SK-N-SH (cell line): ENCODE measurements at regions not wholly inside any gene's neighbourhood (a gene's known extent, or its start where the extent isn't known, plus 50 kb on each side); places are given as distances from the start of the nearest gene placed in this dataset.
"Not testable (repeated sequence)": the region's sequence is repeated elsewhere in the genome, so short reads cannot be mapped to it uniquely, and the experiment has no call there.

Source experiments
- CTCF ChIA-PET: fragments of 300-600, 350-600 bp; formaldehyde crosslinking; extraction: SDS; loops from one replicate; lab custom pipeline; 2021; lab: Yijun Ruan, JAX
- POLR2A ChIA-PET: fragments of 350-600 bp; sonication (Branson Sonifier 250); formaldehyde crosslinking; extraction: SDS; loops from one replicate; lab custom pipeline; 2020; ENCODE audit warnings: antibody characterized with exemption, inconsistent platforms; lab: Yijun Ruan, JAX
- DNase-seq: peaks from one replicate; pipeline ENCODE4 v3.0.0; 2012
- H2AFZ ChIP-seq: fragments of 200-600 bp; sonication (generic); 2 replicates; pipeline ENCODE4 v1.8.1; 2016; ENCODE audit warnings: antibody characterized with exemption, mild to moderate bottlenecking, low read depth
- H3F3A ChIP-seq: fragments of 200-600 bp; sonication (generic); replicated peaks from 2 replicates; pipeline ENCODE3; 2016; ENCODE audit warnings: antibody characterized with exemption, mild to moderate bottlenecking; ENCODE audit not compliant: insufficient read depth
- H3K27ac ChIP-seq, 2 experiments: fragments of 200-500 bp in 1 of 2; fragments of 200-600 bp in 1 of 2; sonication (Bioruptor generic) in 1 of 2; sonication (generic), shearing (Covaris generic) in 1 of 2; 2 replicates each; pipeline versions ENCODE4 v1.5.1 to v1.6.1; 2014 to 2016; ENCODE audit warnings: low read depth in 2 of 2, inconsistent platforms in 1 of 2, low read length in 1 of 2, mild to moderate bottlenecking in 1 of 2, mixed read lengths in 1 of 2
- H3K27me3 ChIP-seq: fragments of 200-600 bp; sonication (generic), shearing (Covaris generic); 2 replicates; pipeline ENCODE4 v1.6.1; 2016; ENCODE audit warnings: mixed run types; ENCODE audit not compliant: insufficient read depth
- H3K36me3 ChIP-seq, 2 experiments: fragments of 200-500 bp in 1 of 2; fragments of 200-600 bp in 1 of 2; sonication (Bioruptor generic) in 1 of 2; sonication (generic) in 1 of 2; replicated peaks in 1 of 2; 2 replicates each; pipeline versions ENCODE3 to v1.5.1; 2014 to 2016; ENCODE audit warnings: low read length in 1 of 2, mild to moderate bottlenecking in 1 of 2; ENCODE audit not compliant: insufficient read depth in 2 of 2, control insufficient read depth in 1 of 2
- H3K4me1 ChIP-seq, 2 experiments: fragments of 200-500 bp in 1 of 2; fragments of 200-600 bp in 1 of 2; sonication (Bioruptor generic) in 1 of 2; sonication (generic), shearing (Covaris generic) in 1 of 2; 2 replicates each; pipeline versions ENCODE4 v1.5.1 to v1.6.1; 2014 to 2016; ENCODE audit warnings: low read depth in 1 of 2, low read length in 1 of 2, mixed run types in 1 of 2; ENCODE audit not compliant: insufficient read depth in 2 of 2, control insufficient read depth in 1 of 2
- H3K4me2 ChIP-seq: fragments of 200-600 bp; sonication (generic), shearing (Covaris generic); 2 replicates; pipeline ENCODE4 v1.6.1; 2017; ENCODE audit warnings: mixed run types
- H3K4me3 ChIP-seq, 2 experiments: fragments of 200-500 bp in 1 of 2; fragments of 200-600 bp in 1 of 2; sonication (Bioruptor generic) in 1 of 2; sonication (generic), shearing (Covaris generic) in 1 of 2; 2 replicates each; pipeline versions ENCODE4 v1.5.1 to v1.8.1; 2014 to 2016; ENCODE audit warnings: low read depth in 2 of 2, inconsistent platforms in 1 of 2, low read length in 1 of 2, mild to moderate bottlenecking in 1 of 2, mixed read lengths in 1 of 2, moderate library complexity in 1 of 2
- H3K79me2 ChIP-seq: fragments of 200-600 bp; sonication (generic); 2 replicates; pipeline ENCODE4 v1.8.1; 2017; ENCODE audit warnings: mild to moderate bottlenecking; ENCODE audit not compliant: insufficient read depth
- H3K9ac ChIP-seq: fragments of 200-600 bp; sonication (generic); 2 replicates; pipeline ENCODE4 v1.6.1; 2017; ENCODE audit warnings: mixed run types
- H3K9me2 ChIP-seq: fragments of 200-600 bp; sonication (generic); 2 replicates; pipeline ENCODE4 v1.6.1; 2017; ENCODE audit warnings: mixed run types
- H3K9me3 ChIP-seq: fragments of 200-600 bp; sonication (generic); 2 replicates; pipeline ENCODE4 v1.6.1; 2017; ENCODE audit warnings: mixed run types, mild to moderate bottlenecking, moderate library complexity
- H4K20me1 ChIP-seq: fragments of 200-600 bp; sonication (generic); 2 replicates; pipeline ENCODE4 v1.6.1; 2017; ENCODE audit warnings: mild to moderate bottlenecking, mixed run types; ENCODE audit not compliant: insufficient read depth
- CHD2 ChIP-seq: fragments of 150-350 bp; IDR thresholded peaks from 2 replicates; pipeline ENCODE4 v1.6.1; 2018; ENCODE audit warnings: low read length; ENCODE audit not compliant: partially characterized antibody
- ELF1 ChIP-seq: IDR thresholded peaks from 2 replicates; pipeline ENCODE4 v1.4.0; 2012
- EZH2phosphoT487 ChIP-seq: fragments of 200-600 bp; sonication (generic); IDR thresholded peaks from 2 replicates; pipeline ENCODE4 v1.6.1; 2017; ENCODE audit warnings: low read depth, mixed run types, mild to moderate bottlenecking, antibody characterized with exemption, moderate library complexity, borderline replicate concordance
- FOSL2 ChIP-seq: IDR thresholded peaks from 2 replicates; pipeline ENCODE4 v1.4.0; 2012; ENCODE audit warnings: low read depth, mild to moderate bottlenecking, moderate library complexity, borderline replicate concordance
- GATA2 ChIP-seq: sonication (generic); formaldehyde crosslinking; IDR thresholded peaks from 2 replicates; pipeline ENCODE4 v1.5.0; 2020; ENCODE audit warnings: mild to moderate bottlenecking, missing genetic modification reagents
- MEF2A ChIP-seq: IDR thresholded peaks from 2 replicates; pipeline ENCODE4 v1.4.0; 2012; ENCODE audit warnings: low read depth, borderline replicate concordance
- MXI1 ChIP-seq: IDR thresholded peaks from 2 replicates; pipeline ENCODE4 v1.6.1; 2012; ENCODE audit warnings: mild to moderate bottlenecking, low read depth, low read length, improper control_type of control experiment
- NRF1 ChIP-seq: IDR thresholded peaks from 2 replicates; pipeline ENCODE4 v1.6.1; 2012; ENCODE audit warnings: low read depth, mild to moderate bottlenecking, low read length
- PBX3 ChIP-seq: IDR thresholded peaks from 2 replicates; pipeline ENCODE4; 2012
- RAD21 ChIP-seq: IDR thresholded peaks from 2 replicates; pipeline ENCODE4 v1.6.1; 2012; ENCODE audit warnings: mild to moderate bottlenecking, low read length
- RCOR1 ChIP-seq: fragments of 150-350 bp; IDR thresholded peaks from 2 replicates; pipeline ENCODE4 v1.6.1; 2017; ENCODE audit warnings: antibody characterized with exemption, low read length
- RXRA ChIP-seq: IDR thresholded peaks from 2 replicates; pipeline ENCODE4 v1.4.0; 2012; ENCODE audit warnings: low read depth, mild to moderate bottlenecking, borderline replicate concordance
- SMC3 ChIP-seq: IDR thresholded peaks from 2 replicates; pipeline ENCODE4 v1.6.1; 2012; ENCODE audit warnings: low read depth, low read length, improper control_type of control experiment
- TCF12 ChIP-seq: IDR thresholded peaks from 2 replicates; pipeline ENCODE4 v1.4.0; 2012
- YY1 ChIP-seq: IDR thresholded peaks from 2 replicates; pipeline ENCODE4 v1.4.0; 2012; ENCODE audit warnings: low read depth, mild to moderate bottlenecking
- WGBS: methylation state at CpG from one replicate; pipeline ENCODE4 v1.1.6; 2017; ENCODE audit warnings: low lambda C conversion rate; 5-methylcytosine and 5-hydroxymethylcytosine counted together
- TF ChIP-seq, protein P1 (sequence below): IDR thresholded peaks from 2 replicates; pipeline ENCODE4 v1.4.0; 2012; ENCODE audit warnings: low read depth
- TF ChIP-seq, protein P2 (sequence below): fragments of 200-600 bp; sonication (generic); IDR thresholded peaks from 2 replicates; pipeline ENCODE4 v1.6.1; 2017; ENCODE audit warnings: antibody characterized with exemption, mild to moderate bottlenecking, moderate library complexity

- TF ChIP-seq PBX3: no peak
- TF ChIP-seq, protein P1, sequence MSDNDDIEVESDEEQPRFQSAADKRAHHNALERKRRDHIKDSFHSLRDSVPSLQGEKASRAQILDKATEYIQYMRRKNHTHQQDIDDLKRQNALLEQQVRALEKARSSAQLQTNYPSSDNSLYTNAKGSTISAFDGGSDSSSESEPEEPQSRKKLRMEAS: no peak
- no peak for TF ChIP-seq RCOR1
- TF ChIP-seq, protein P2, sequence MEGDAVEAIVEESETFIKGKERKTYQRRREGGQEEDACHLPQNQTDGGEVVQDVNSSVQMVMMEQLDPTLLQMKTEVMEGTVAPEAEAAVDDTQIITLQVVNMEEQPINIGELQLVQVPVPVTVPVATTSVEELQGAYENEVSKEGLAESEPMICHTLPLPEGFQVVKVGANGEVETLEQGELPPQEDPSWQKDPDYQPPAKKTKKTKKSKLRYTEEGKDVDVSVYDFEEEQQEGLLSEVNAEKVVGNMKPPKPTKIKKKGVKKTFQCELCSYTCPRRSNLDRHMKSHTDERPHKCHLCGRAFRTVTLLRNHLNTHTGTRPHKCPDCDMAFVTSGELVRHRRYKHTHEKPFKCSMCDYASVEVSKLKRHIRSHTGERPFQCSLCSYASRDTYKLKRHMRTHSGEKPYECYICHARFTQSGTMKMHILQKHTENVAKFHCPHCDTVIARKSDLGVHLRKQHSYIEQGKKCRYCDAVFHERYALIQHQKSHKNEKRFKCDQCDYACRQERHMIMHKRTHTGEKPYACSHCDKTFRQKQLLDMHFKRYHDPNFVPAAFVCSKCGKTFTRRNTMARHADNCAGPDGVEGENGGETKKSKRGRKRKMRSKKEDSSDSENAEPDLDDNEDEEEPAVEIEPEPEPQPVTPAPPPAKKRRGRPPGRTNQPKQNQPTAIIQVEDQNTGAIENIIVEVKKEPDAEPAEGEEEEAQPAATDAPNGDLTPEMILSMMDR: no peak
- TF ChIP-seq RXRA: no peak
- TF ChIP-seq EZH2phosphoT487: no peak
- no peak for TF ChIP-seq TCF12
- TF ChIP-seq GATA2 (CRISPR knock-in tag): no peak
Measured at GRCh38 chr1:198411240-198411639, 129.2 kb downstream of the ATP6V1G3 start (continued).

DNA sequence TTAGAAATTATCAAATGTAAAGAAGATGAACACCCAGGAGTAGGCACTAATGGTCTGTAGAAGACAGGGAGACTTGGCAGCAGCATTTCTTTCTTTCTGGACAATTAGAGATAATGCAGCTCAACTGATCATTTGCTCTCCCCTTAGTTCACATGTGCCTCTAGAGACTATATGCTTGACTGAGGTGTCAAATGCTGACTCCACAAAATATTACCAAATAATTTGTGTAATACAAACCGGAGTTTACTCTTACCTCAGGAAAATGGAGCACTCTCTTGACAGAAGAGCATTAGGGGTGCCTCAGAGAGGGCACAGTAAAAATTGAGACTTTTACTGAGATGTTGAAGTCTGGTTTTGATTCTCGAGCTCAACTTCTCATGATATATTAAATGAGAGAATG lies 131.8 kb downstream of the ATP6V1G3 start:
- TF ChIP-seq SMC3 (no peak), MEF2A (no peak), TCF12 (no peak), NRF1 (no peak), MXI1 (no peak), CHD2 (no peak), FOSL2 (no peak), RAD21 (no peak), RXRA (no peak), YY1 (no peak), EZH2phosphoT487 (no peak), ELF1 (no peak)
- TF ChIP-seq, protein P2: no peak
- TF ChIP-seq, protein P1: no peak
- TF ChIP-seq, all 33 proteins: peak for 0
- no peaks in the 10 kb centered on the region for H4K20me1 ChIP-seq
- DNase-seq: no peak
- no peaks in the 10 kb centered on the region for H3K9me2 ChIP-seq
- no peaks in the 10 kb centered on the region for H3K4me1 ChIP-seq
- H3K27me3 ChIP-seq: no peaks in the 10 kb centered on the region
- no peak overlapping the region for H3K9ac ChIP-seq
- CTCF ChIA-PET: no interaction called here
- POLR2A ChIA-PET: no interaction called here
- no peaks in the 10 kb centered on the region for H3K9me3 ChIP-seq
- WGBS: 62% methylated on average over 2 of the region's 2 CpGs
- no peaks in the 10 kb centered on the region for H3K79me2 ChIP-seq
- H3K4me2 ChIP-seq: no peak overlapping the region
- H3K27ac ChIP-seq: no peak overlapping the region
- H3K4me3 ChIP-seq: no peak overlapping the region
- H3K36me3 ChIP-seq: no peaks in the 10 kb centered on the region
- no peak overlapping the region for H2AFZ ChIP-seq
- no peaks in the 10 kb centered on the region for H3F3A ChIP-seq

- POLR2A ChIA-PET, H3K4me2 ChIP-seq, H3K27me3 ChIP-seq, H3K9me2 ChIP-seq, H3K4me3 ChIP-seq, H3K4me1 ChIP-seq, H3K9me3 ChIP-seq, DNase-seq, CTCF ChIA-PET, H3K9ac ChIP-seq, H2AFZ ChIP-seq, H3F3A ChIP-seq, H3K79me2 ChIP-seq, H3K36me3 ChIP-seq, H3K27ac ChIP-seq, H4K20me1 ChIP-seq: not testable (repeated sequence)
- WGBS: 78% methylated on average over 8 of the region's 8 CpGs
Measured at GRCh38 chr1:198404632-198405031, 135.8 kb downstream of the ATP6V1G3 start.
